Stimulated activated CD4-positive, alpha-beta T cell treated with anti-CD3 and anti-CD28 coated beads, Interleukin-1b, Interleukin-23, amount 100 ng/mL, for 24 hours (primary cell): ENCODE measurements at regions not wholly inside any gene's neighbourhood (a gene's known extent, or its start where the extent isn't known, plus 50 kb on each side); places are given as distances from the start of the nearest gene placed in this dataset.
"Not testable (repeated sequence)": the region's sequence is repeated elsewhere in the genome, so short reads cannot be mapped to it uniquely, and the experiment has no call there.

Experiments used
- DNase-seq, 4 experiments: peaks; one replicate each; pipeline ENCODE4 v3.0.0-alpha.2; 2020; ENCODE audit warnings: low read depth in 4 of 4, low spot score in 1 of 4

DNA sequence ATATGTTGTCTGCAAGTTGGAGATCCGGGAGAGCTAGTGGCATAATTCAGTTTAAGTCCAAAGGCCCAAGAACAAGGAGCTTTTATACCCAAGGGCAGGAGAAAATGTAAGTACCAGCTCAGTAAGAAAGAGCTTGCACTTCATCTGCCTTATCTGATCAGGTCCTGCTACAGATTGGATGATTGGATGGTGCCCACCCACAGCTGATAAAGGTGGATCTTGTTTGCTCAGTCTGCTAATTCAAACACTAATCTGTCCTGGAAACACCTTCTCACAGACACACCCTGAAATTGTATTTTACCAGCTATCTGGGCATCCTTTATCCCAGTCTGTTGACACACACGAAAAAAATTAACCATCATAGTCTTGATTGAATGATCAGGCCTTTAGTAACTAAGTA is 230.7 kb upstream of the SLC16A7 start:
- DNase-seq = no peak

DNA sequence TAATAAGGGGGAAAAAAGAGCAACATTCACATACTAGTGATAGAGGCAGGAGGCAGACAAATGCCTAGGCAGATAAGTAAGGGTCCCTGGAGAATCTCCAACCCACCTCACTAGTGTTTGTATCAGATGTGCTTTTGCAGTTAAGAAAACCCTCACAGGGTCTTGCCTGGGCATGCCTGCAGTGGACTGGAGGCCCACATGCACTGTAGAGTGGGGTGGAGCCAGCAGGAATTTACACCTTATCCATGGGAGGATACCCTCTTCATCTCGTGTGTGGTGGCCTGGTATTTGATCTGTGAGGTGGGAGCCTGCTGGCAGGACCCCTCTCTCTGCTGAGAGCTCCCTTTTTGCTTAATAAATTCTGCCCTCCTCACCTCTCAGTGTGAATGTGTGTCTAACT is 238.0 kb upstream of the SLC16A7 start:
- DNase-seq = no peak

DNA sequence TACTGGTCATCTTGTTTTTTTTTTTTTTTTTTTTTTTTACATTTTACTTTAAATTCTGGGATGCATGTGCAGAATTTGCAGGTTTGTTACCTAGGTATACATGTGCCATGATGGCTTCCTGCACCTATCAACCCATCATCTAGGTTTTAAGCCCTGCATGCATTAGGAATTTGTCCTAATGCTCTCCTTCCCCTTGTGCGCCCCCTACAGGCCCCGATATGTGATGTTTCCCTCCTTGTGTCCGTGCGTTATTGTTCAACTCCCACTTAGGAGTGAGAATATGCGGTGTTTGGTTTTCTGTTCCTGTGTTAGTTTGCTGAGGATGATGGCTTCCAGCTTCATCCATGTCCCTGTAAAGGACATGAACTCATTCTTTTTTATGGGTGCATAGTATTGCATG is 249.6 kb upstream of the SLC16A7 start:
- DNase-seq = not testable (repeated sequence)

DNA sequence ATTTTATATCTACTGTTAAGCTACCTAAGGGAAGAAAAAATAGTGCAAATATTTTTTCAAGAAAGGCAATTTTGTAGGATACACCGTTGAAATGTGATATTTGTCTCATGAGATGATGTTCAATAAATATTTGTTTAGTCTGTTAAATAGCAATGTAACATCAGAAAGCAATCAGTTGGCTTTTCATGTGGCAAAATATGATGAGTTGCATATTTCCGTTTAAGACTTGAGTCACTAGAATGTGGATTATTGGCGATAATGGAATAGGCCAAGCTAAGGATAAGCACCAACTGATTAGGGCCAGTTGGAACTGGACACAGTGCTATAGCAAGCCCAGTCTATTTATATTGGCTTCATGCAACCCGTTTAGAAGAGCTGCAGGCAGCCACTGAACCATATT is 250.4 kb upstream of the SLC16A7 start:
- no peak for DNase-seq

DNA sequence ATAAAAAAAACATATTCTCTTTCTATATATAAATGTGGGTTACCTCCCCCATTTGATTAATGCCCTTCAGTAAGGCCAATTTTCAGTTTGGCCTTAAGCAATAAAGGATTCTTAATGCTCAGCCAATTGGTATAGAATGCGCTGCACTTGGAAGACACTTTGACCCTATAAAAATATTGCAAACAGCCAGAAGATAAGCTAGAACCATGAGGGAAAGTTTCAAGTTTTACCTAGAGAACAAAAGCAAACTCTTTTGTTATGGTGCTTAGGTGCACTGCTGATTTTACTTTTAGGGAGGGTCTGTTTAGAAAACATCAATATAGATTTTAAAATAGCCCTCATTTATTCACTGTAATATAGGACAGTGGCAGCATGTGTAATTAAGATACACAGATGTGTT is 251.6 kb upstream of the SLC16A7 start:
- DNase-seq = no peak

DNA sequence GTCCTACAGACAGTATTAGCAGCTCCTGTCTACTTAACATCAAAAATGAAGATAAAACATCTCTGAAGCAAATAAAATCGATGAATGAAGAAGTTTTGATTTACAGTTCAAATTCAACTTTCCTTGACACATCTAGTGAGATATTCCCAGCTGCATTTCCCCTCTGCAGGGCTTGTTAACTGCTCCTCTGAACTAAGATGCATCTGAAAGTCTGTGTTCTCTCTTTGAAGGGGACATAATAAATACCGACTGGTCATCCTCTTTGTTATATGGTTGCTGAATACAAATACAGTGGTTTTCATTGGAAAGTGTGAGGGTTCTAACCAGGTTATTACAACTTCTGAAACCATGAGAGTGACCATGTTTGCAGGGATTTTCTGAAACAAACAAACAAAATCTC is 266.4 kb upstream of the SLC16A7 start:
- DNase-seq = no peak

DNA sequence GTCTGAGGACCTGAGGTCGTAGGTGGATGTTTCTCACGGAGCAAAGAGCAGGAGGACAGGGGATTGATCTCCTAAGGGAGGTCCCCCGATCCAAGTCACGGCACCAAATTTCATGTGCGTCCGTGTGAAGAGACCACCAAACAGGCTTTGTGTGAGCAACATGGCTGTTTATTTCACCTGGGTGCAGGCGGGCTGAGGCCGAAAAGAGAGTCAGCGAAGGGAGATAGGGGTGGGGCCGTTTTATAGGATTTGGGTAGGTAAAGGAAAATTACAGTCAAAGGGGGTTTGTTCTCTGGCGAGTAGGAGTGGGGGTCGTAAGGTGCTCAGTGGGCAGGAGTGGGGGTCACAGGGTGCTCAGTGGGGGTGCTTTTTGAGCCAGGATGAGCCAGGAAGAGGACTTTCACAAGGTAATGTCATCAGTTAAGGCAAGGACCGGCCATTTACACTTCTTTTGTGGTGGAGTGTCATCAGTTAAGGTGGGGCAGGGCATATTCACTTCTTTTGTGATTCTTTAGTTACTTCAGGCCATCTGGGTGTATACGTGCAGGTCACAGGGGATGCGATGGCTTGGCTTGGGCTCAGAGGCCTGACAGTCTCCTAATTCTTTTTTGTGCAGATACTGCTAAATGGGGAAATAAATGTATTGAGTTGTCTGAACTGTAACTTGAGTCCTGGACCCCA is 267.3 kb upstream of the SLC16A7 start:
- not testable (repeated sequence) for DNase-seq

DNA sequence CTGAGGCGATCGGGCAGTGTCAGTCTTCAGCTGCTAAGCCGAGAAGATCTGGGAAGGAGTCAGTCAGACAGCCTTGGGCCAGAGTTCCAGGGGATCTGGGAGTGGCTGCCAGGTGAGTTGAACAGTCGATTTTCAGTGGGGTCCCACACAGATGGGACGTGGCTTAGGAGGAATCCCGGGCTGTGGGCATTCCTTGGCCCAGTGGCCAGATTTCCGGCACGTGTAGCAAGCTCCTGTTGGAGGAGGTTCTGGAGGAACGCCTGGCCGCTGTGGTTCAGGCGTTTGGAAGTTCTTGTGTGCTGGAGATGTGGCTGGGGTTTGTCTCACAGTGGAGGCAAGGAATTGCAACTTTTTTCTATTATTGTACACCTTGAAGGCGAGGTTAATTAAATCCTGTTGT is 269.4 kb upstream of the SLC16A7 start:
- DNase-seq = not testable (repeated sequence)

DNA sequence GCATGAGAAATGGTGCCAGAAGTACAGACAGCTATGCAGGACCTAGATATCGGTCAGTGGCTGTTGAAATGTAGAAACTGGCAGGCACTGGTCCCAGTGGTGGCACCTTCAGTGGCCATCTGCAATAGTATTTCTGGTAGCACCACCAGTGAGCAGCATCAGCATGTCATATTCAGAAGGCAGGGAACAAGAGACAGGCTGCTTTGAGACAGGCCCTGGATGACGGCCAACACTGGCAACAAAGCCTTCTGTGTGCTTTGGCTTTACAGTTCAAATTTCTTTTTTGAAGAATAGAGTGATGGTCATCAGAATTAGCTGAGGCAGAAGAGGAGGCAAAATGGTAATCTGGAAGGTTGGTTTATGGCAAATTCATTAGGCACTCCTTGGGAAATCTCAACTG is 273.4 kb upstream of the SLC16A7 start:
- DNase-seq = no peak

DNA sequence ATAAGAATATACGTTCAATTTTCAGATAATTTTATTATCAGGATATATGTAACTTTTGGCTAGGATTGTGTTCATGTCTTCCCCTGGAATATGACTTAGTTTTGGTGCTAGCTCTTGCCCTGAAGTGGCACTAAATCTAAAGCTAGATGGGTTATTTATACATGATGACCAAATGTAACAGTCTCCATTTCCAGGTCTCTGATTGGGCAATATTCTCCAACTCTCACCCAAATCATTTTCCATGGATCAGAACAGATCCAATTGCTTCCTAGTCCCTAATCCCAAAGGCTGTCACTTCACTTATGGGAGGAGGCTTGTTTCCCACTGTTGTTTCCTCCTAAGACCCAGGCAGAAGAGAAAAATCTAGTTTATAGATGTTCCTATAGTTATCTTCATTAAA is 274.6 kb upstream of the SLC16A7 start:
- DNase-seq = no peak

DNA sequence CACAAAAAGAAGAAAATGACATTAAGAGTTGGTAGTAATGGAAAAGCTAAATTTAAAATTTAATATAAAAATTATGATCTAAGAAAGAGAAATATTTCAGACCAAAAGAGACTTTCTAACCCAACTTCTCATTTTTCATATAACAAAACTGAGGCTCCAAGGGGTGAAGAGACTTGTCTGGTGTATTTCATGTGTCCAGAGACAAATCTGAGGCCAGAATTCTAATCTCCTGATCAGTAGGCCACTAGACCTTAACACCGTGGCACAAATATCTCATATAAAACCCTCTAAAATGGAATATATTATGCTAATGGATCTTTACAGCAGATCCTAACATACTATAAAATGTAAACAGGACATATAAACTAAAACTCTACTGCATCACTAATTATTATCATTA is 275.7 kb upstream of the SLC16A7 start:
- no peak for DNase-seq

DNA sequence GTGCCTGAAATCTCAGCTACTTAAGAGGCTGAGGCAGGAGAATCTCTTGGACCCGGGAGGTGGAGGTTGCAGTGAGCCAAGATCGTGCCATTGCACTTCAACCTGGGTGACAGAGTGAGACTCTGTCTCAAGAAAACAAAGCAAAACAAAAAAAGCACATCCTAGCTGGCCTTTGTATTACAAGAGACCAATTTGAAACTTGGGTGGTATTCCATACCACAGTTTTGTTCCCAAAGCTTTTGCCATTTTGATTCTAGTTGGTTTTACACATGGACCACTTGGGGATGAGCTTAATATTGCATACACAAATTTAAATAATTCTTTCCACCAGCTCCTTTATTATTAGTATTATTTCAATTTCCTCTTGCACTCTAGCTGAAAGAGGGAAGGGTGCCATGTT is 276.9 kb upstream of the SLC16A7 start:
- no peak for DNase-seq

DNA sequence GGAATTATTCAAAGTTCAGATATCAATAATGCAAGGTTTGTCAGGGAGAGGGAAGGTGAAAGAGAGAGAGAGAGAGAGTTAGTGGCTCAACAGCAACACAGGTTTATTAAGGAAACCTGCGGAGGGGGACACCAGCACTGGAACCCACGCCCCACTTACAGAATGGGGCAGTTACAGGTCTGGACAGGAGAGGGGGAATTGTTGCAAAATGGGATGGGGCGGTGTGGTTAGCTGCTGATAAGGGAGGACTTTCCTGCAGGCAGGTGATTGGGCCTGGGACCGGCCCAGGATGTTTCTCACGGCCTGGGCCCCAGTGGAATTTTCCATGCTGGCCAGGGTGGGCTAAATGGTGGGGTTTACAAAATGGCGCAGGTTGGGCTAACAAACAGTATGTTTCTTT is 278.2 kb upstream of the SLC16A7 start:
- no peak for DNase-seq

DNA sequence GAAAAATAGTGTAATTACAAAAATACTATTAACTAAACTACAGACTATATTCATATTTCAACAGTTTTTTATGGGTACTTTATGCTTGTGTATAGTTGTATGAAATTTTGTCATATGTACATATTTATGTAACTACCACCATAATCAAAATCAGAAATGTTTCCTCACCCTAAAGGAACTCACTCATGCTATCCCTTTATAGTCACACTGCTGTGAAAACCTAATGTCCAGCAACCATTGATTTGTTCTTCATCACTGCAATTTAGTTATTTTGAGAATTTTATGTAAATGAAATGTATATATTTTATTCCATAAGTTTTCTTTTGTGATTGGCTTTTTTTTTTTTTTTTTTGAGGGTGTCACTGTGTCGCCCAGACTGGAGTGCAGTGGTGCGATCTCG is 278.9 kb upstream of the SLC16A7 start:
- DNase-seq = no peak

DNA sequence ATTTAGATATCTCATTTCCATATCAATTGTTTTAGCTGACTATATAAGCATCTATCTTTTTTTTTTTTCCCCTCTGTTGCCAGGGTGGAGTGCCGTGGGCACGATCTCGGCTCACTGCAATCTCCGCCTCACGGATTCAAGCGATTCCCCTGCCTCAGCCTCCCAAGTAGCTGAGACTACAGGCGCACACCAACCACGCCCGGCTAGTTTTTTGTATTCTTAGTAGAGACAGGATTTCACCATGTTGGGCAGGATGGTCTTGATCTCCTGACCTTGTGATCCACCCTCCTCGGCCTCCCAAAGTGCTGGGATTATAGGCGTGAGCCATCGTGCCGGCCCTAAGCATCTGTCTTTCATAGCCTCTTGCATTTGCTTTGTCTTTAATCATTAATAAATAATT is 279.5 kb upstream of the SLC16A7 start:
- DNase-seq = not testable (repeated sequence)

DNA sequence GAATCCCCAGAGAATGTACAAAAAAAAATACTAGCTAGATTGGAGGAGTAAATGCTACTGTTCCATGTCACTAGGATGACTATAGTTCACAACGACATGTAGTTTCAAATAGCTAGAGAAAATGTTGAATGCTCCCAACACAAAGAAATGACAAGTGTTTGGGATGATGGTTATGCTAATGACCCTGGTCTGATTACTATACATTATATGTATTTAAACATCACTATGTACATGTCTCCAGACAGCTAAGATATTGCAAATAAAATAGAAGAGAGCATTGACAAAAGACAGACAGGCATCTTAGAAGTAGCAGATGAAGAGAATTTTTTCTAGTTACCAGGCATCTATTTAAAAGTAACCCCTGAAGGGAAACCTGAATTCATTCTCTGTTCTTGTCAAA is 281.6 kb upstream of the SLC16A7 start:
- no peak for DNase-seq

DNA sequence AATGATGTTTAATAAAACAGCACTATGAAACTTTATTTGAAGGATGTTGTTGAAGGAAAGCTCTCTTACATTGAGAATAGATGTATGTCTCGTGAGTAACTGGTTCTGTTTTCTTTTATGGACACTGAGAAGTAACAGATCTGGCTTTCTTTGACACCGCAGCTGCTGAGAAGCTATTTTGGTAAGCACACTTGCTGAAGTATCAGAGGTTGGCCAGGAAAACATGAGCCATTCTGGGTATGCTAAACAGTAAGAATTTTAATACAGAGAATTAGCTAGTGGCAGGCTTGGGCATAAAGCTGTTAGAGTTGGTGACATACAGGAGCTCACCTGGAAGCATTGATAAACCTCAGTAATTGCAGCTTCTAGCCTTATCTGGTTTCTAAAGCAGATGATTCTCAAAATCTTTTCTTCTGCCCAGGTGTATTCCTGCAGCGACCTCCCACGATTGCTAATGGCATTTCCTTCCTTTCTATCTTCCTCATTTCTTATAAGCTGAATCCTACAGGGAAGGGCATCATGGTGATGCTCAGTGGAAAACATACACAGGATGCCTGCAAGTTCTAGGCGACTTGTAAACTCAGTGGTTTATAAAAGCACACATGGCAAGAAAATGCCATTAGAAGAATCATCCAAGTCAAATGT is 291.6 kb upstream of the SLC16A7 start:
- DNase-seq = no peak

DNA sequence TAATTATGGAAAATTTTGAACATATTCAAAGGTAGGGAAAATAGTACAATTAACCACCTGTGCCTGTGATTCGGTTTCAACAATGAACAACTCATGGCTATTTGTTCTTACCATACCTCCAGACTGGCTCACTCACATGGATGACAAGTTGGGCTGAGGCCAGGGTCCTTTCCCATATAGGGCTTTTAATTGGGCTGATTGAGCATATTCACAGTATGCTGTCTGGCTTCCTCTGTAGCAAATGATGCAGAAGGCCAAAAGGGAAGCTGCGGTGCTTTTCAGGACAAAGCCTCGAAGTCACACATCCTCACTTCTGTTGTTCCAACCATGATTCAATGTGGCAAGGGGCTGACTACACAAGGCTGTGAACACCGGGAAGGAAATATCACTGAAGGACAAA is 297.5 kb upstream of the SLC16A7 start:
- no peak for DNase-seq

DNA sequence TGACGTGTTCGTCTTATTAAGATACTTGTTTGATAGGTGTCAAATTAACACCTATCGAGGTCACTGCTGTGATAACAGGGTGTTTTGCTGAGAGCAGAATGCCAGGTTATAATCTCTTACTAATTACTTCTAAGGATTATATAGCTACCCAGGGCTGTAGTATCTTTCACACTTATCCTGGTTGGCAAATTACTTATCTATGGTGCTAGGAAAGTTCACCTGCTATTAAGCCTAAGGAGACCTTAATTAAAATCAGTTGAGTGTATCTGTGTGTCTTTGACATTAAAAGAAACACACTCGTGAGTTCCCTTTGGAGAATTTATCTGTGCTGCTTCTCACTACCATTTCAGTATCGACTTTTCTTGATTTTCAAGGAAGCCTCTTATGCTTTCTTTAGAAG is 301.6 kb upstream of the SLC16A7 start:
- no peak for DNase-seq

DNA sequence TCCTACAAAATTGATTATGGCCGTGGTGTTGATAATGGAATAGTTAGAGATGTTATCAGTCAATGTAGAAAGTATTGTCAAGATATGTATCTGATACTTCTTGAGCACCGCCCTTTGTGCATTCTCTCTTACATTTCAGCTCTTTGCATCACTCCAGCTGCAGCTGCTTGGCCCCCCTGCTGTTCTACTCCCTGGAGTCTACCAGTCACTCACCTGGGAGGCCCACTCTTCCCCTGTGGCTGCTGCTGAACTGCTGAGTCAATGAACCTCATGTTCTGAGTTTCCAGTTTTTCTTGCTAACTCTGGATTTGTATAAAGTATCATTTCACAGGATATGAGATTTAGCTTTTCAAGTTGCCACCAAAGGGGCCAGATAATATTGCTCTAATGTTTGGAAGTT is 312.8 kb upstream of the SLC16A7 start:
- DNase-seq = no peak

DNA sequence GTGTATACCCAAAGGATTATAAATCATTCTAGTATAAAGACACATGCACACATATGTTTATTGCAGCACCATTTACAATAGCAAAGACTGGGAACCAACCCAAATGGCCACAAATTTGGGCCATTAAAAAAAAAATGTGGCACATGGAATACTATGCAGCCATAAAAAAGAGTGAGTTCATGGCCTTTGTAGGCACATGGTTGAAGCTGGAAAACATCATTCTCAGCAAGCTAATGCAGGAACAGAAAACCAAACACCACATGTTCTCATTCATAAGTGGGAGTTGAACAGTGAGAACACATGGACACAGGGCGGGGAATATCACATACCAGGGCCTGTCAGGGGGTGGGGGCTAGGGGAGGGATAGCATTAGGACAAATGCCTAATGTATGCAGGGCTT is 322.3 kb upstream of the SLC16A7 start:
- not testable (repeated sequence) for DNase-seq

DNA sequence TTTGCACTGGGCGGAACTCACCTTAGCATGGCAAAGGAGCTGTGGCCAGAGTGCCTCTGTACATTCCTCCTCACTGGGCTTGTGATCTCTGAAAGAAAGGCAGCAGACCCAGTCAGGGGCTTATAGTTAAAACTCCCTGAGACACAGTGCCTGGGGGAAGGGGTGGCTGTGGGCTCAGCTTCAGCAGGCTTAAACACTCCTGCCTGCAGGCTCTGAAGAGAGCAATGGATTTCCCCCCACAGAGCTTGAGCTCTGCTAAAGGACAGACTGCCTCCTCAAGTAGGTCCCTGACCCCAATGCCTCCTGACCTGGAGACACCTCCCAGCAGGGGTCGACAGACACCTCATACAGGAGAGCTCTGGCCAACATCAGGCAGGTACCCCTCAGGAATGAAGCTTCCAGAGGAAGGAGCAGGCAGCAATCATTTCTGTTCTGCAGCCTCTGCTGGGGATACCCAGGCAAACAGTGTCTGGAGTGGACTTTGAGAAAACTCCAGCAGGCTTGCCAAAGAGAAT is 327.5 kb upstream of the SLC16A7 start:
- DNase-seq = no peak

DNA sequence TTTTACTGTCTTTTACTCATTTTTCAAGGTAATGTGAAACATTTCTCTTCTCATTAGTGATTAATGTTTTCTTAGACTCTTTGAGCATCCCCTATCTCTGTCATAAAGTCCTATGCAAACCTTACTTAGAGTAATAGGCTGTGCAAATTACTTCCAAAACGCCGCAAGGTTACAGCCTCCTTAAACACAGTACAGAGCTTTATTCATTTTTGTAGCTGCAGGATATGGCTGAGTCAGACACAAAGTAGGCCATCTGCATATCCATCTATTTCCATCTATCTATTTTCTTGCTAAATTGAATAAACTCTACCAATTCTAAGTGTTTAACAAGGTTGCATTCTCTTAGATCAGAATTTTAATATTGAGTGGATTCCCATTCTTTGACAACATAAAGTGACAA is 335.6 kb upstream of the SLC16A7 start:
- DNase-seq = no peak
